SU-DHL-6 (cell line): ENCODE measurements at regions not wholly inside any gene's neighbourhood (a gene's known extent, or its start where the extent isn't known, plus 50 kb on each side); places are given as distances from the start of the nearest gene placed in this dataset.

Experiments
- EZH2phosphoT487 ChIP-seq: fragments of 200-600 bp; sonication (generic), shearing (Covaris generic); conservative IDR thresholded peaks from 2 replicates; pipeline ENCODE4 v1.6.1; 2018; ENCODE audit warnings: mild to moderate bottlenecking, antibody characterized with exemption, low read length, moderate library complexity, mixed read lengths
- TF ChIP-seq, protein P1 (sequence below): fragments of 200-600 bp; sonication (generic); IDR thresholded peaks from one replicate; pipeline ENCODE4 v1.5.1; 2017; ENCODE audit warnings: antibody characterized with exemption, mild to moderate bottlenecking, low read length, moderate library complexity; ENCODE audit not compliant: insufficient read depth, poor library complexity, severe bottlenecking

DNA sequence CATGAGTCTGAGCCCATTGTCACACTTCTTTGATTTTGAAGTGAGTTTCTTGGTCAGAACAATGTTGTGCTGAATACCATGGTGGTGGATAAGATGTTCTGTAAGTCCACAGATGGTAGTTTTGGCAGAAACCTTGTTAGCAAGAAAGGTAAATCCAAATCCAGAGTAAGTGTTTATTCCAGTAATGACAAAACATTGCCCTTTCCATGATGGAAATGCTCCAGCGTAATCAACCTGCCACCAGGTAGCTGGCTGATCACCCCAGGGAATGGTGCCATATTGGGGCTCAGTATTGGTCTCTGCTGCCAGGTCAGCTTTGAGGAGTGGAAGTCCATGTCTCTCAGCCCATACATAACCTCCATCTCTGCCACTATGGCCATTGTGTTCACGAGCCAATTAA is 54.7 kb upstream of the DAPK1 start:
- TF ChIP-seq, protein P1, sequence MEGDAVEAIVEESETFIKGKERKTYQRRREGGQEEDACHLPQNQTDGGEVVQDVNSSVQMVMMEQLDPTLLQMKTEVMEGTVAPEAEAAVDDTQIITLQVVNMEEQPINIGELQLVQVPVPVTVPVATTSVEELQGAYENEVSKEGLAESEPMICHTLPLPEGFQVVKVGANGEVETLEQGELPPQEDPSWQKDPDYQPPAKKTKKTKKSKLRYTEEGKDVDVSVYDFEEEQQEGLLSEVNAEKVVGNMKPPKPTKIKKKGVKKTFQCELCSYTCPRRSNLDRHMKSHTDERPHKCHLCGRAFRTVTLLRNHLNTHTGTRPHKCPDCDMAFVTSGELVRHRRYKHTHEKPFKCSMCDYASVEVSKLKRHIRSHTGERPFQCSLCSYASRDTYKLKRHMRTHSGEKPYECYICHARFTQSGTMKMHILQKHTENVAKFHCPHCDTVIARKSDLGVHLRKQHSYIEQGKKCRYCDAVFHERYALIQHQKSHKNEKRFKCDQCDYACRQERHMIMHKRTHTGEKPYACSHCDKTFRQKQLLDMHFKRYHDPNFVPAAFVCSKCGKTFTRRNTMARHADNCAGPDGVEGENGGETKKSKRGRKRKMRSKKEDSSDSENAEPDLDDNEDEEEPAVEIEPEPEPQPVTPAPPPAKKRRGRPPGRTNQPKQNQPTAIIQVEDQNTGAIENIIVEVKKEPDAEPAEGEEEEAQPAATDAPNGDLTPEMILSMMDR: no peak
- no peak for TF ChIP-seq EZH2phosphoT487
